H9 (cell line): ENCODE measurements at regions not wholly inside any gene's neighbourhood (a gene's known extent, or its start where the extent isn't known, plus 50 kb on each side); places are given as distances from the start of the nearest gene placed in this dataset.

ENCODE experiments used
- DNase-seq: peaks from one replicate; pipeline ENCODE4 v3.0.0-alpha.2; 2017
- H2AFZ ChIP-seq: one replicate; pipeline ENCODE4 v1.6.1; 2013; ENCODE audit warnings: mild to moderate bottlenecking, low read length, control low read depth, moderate library complexity
- H2AK5ac ChIP-seq: 2 replicates; pipeline ENCODE4 v1.6.1; 2013; ENCODE audit warnings: low read length, control low read depth, mixed read lengths; ENCODE audit not compliant: insufficient read length
- H2BK120ac ChIP-seq: one replicate; pipeline ENCODE4 v1.6.1; 2013; ENCODE audit warnings: low read depth, mild to moderate bottlenecking, low read length, control low read depth, inconsistent platforms; ENCODE audit not compliant: poor library complexity, severe bottlenecking
- H2BK12ac ChIP-seq: 2 replicates; pipeline ENCODE4 v1.6.1; 2013; ENCODE audit warnings: low read length, control low read depth, mixed read lengths, low read depth; ENCODE audit not compliant: insufficient read length
- H2BK15ac ChIP-seq: 2 replicates; pipeline ENCODE4 v1.6.1; 2013; ENCODE audit warnings: low read depth, low read length, control low read depth
- H2BK20ac ChIP-seq: one replicate; pipeline ENCODE4 v1.6.1; 2013; ENCODE audit warnings: low read depth, mild to moderate bottlenecking, low read length, control low read depth, inconsistent platforms; ENCODE audit not compliant: poor library complexity, severe bottlenecking
- H2BK5ac ChIP-seq: 2 replicates; pipeline ENCODE4 v1.6.1; 2013; ENCODE audit warnings: low read length, control low read depth, mixed read lengths; ENCODE audit not compliant: insufficient read length
- H3K14ac ChIP-seq: 2 replicates; pipeline ENCODE4 v1.6.1; 2013; ENCODE audit warnings: low read length, control low read depth; ENCODE audit not compliant: insufficient read depth
- H3K18ac ChIP-seq: 2 replicates; pipeline ENCODE4 v1.6.1; 2013; ENCODE audit warnings: low read depth, mild to moderate bottlenecking, mixed read lengths, low read length, control low read depth; ENCODE audit not compliant: insufficient read length
- H3K23ac ChIP-seq: 2 replicates; pipeline ENCODE4 v1.6.1; 2013; ENCODE audit warnings: low read length, control low read depth, mixed read lengths, low read depth; ENCODE audit not compliant: insufficient read length
- H3K23me2 ChIP-seq: 2 replicates; pipeline ENCODE4 v1.6.1; 2013; ENCODE audit warnings: low read depth, mild to moderate bottlenecking, mixed read lengths, low read length, control low read depth; ENCODE audit not compliant: insufficient read length, poor library complexity, severe bottlenecking
- H3K27ac ChIP-seq: 2 replicates; pipeline ENCODE4 v1.5.1; 2013; ENCODE audit warnings: low read length, control low read depth, mixed read lengths, low read depth; ENCODE audit not compliant: insufficient read length
- H3K27me3 ChIP-seq: 2 replicates; pipeline ENCODE4 v1.6.1; 2013; ENCODE audit warnings: low read length, control low read depth, inconsistent platforms; ENCODE audit not compliant: insufficient read depth
- H3K4ac ChIP-seq: 2 replicates; pipeline ENCODE4 v1.6.1; 2013; ENCODE audit warnings: low read depth, mild to moderate bottlenecking, control low read depth, inconsistent platforms, low read length, moderate library complexity
- H3K4me1 ChIP-seq: 2 replicates; pipeline ENCODE4 v1.6.1; 2013; ENCODE audit warnings: low read length, control low read depth, inconsistent platforms; ENCODE audit not compliant: insufficient read depth
- H3K4me2 ChIP-seq: 2 replicates; pipeline ENCODE4 v1.6.1; 2013; ENCODE audit warnings: low read length, control low read depth, mixed read lengths; ENCODE audit not compliant: insufficient read length, insufficient read depth
- H3K56ac ChIP-seq: 2 replicates; pipeline ENCODE4 v1.6.1; 2013; ENCODE audit warnings: low read depth, mild to moderate bottlenecking, mixed read lengths, low read length, control low read depth; ENCODE audit not compliant: insufficient read length
- H3K79me1 ChIP-seq: 2 replicates; pipeline ENCODE4 v1.6.1; 2013; ENCODE audit warnings: low read depth, mild to moderate bottlenecking, moderate library complexity, low read length, control low read depth, inconsistent platforms; ENCODE audit not compliant: insufficient read depth, poor library complexity, severe bottlenecking
- H3K79me2 ChIP-seq: 2 replicates; pipeline ENCODE4 v1.6.1; 2013; ENCODE audit warnings: low read length, control low read depth, inconsistent platforms; ENCODE audit not compliant: insufficient read depth
- H3K9ac ChIP-seq: 2 replicates; pipeline ENCODE4 v1.6.1; 2013; ENCODE audit warnings: low read length, control low read depth, mixed read lengths; ENCODE audit not compliant: insufficient read length; ENCODE audit errors: extremely low read depth
- H3K9me3 ChIP-seq: one replicate; pipeline ENCODE4 v1.6.1; 2013; ENCODE audit warnings: low read depth, low read length, inconsistent platforms; ENCODE audit not compliant: control insufficient read depth
- H3T11ph ChIP-seq: one replicate; pipeline ENCODE4 v1.6.1; 2013; ENCODE audit warnings: mild to moderate bottlenecking, low read length, control low read depth, inconsistent platforms
- H4K20me1 ChIP-seq: one replicate; pipeline ENCODE4 v1.6.1; 2013; ENCODE audit not compliant: control insufficient read depth, insufficient read length, insufficient read depth
- H4K5ac ChIP-seq: 2 replicates; pipeline ENCODE4 v1.6.1; 2013; ENCODE audit warnings: low read depth, mild to moderate bottlenecking, mixed read lengths, low read length, control low read depth; ENCODE audit not compliant: insufficient read length
- H4K8ac ChIP-seq: replicated peaks from 2 replicates; pipeline ENCODE4 v1.6.1; 2013; ENCODE audit warnings: low read length, control low read depth, mixed read lengths, low read depth; ENCODE audit not compliant: insufficient read length
- H4K91ac ChIP-seq: 2 replicates; pipeline ENCODE4 v1.6.1; 2013; ENCODE audit warnings: low read depth, mild to moderate bottlenecking, moderate library complexity, mixed read lengths, low read length, control low read depth; ENCODE audit not compliant: insufficient read length
- H3K27ac Mint-ChIP-seq, 3 experiments: 2 replicates in 2 of 3; 3 replicates in 1 of 3; pipeline ENCODE4 v1.8.0; 2020 to 2021; ENCODE audit warnings: mixed read lengths in 3 of 3, mild to moderate bottlenecking in 1 of 3, moderate library complexity in 1 of 3
- H3K27me3 Mint-ChIP-seq: 2 replicates; pipeline ENCODE4 v1.8.0; 2021; ENCODE audit warnings: low read depth, mild to moderate bottlenecking, moderate library complexity, mixed read lengths
- H3K36me3 Mint-ChIP-seq, 3 experiments: 2 replicates in 2 of 3; 3 replicates in 1 of 3; pipeline ENCODE4 v1.8.0; 2020 to 2021; ENCODE audit warnings: low read depth in 3 of 3, mixed read lengths in 3 of 3; ENCODE audit not compliant: insufficient read depth in 1 of 3
- H3K4me1 Mint-ChIP-seq, 2 experiments: 2 replicates each; pipeline ENCODE4 v1.8.0; 2020; ENCODE audit warnings: mixed read lengths in 2 of 2
- H3K4me3 Mint-ChIP-seq, 2 experiments: 2 replicates in 1 of 2; 3 replicates in 1 of 2; pipeline ENCODE4 v1.8.0; 2020 to 2021; ENCODE audit warnings: mild to moderate bottlenecking in 2 of 2, mixed read lengths in 2 of 2, moderate library complexity in 1 of 2
- H3K9me3 Mint-ChIP-seq, 2 experiments: 2 replicates in 1 of 2; 3 replicates in 1 of 2; pipeline ENCODE4 v1.8.0; 2020; ENCODE audit warnings: mild to moderate bottlenecking in 2 of 2, mixed read lengths in 2 of 2, moderate library complexity in 1 of 2
- CTCF ChIP-seq: fragments of 200-600 bp; sonication (generic); conservative IDR thresholded peaks from 3 replicates; pipeline ENCODE4 v1.8.0; 2021; ENCODE audit warnings: antibody characterized with exemption, mild to moderate bottlenecking
- WGBS: extraction: QIAGEN DNeasy Blood & Tissue Kit; methylation state at CpG from one replicate; pipeline ENCODE4 v1.1.7; 2013; ENCODE audit warnings: missing lambda C conversion rate, low lambda C conversion rate, mixed read lengths; ENCODE audit not compliant: insufficient read length; ENCODE audit errors: extremely low coverage; 5-methylcytosine and 5-hydroxymethylcytosine counted together

DNA sequence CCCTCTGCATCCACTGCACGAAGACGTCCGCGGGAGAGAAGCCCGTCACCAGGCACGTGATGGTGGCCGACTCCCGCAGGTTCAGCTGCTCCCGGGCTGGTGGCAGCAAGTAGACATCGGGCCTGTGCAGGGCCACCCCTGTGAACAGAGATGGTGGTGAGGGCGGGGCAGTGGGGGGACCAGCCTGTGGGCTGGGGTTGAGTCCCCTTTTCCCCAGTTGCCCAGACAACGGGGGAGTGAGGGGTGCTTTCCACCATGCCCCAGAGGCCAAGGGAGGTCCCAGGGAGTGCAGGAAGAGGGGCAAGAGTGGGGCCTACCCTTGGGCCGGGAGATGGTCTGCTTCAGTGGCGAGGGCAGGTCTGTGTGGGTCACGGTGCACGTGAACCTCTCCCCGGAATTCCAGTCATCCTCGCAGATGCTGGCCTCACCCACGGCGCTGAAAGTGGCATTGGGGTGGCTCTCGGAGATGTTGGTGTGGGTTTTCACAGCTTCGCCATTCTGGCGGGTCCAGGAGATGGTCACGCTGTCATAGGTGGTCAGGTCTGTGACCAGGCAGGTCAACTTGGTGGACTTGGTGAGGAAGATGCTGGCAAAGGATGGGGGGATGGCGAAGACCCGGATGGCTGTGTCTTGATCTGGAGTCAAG lies 328.3 kb downstream of the TMEM121 start:
- WGBS, result no CpG with 5 or more reads among the region's 26 CpGs
- Histone ChIP-seq H3K14ac (no peak overlapping the region), H2AFZ (no peak overlapping the region), H3K79me1 (no peaks in the 10 kb centered on the region), H3K27me3 (no peaks in the 10 kb centered on the region), H2AK5ac (no peak overlapping the region), H2BK15ac (no peak overlapping the region), H2BK120ac (no peak overlapping the region), H2BK12ac (no peak overlapping the region), H3K4me1 (no peaks in the 10 kb centered on the region), H3K23me2 (no peaks in the 10 kb centered on the region), H3K9ac (no peak overlapping the region), H3K4me2 (no peak overlapping the region), H3T11ph (no peak overlapping the region), H4K91ac (no peak overlapping the region), H3K79me2 (no peaks in the 10 kb centered on the region), H3K9me3 (peaks cover 98% of the 10 kb centered on the region), H4K8ac (no peak overlapping the region), H3K27ac (no peak overlapping the region), H3K18ac (no peak overlapping the region), H4K5ac (no peak overlapping the region), H4K20me1 (no peaks in the 10 kb centered on the region), H2BK20ac (no peak overlapping the region), H3K56ac (no peak overlapping the region), H3K23ac (no peak overlapping the region), H3K4ac (no peak overlapping the region), H2BK5ac (no peak overlapping the region)
- H3K9me3 Mint-ChIP-seq, result peaks cover 84 to 95% of the 10 kb centered on the region in 2 experiments
- H3K36me3 Mint-ChIP-seq, result peaks cover 15 to 22% (median 17%) of the 10 kb centered on the region in 3 experiments; a peak in 6 of 7 replicates
- peaks cover 3% of the 10 kb centered on the region for H3K27me3 Mint-ChIP-seq
- peak overlapping the region in 1 of 2 experiments; percentile 38; a peak in 1 of 5 replicates for H3K4me3 Mint-ChIP-seq
- peak; percentile 11 for DNase-seq
- H3K4me1 Mint-ChIP-seq, result no peaks in the 10 kb centered on the region
- no peak overlapping the region for H3K27ac Mint-ChIP-seq
- TF ChIP-seq CTCF, result no peak
